Epithelial cell of proximal tubule (primary cell): ENCODE measurements at regions not wholly inside any gene's neighbourhood (a gene's known extent, or its start where the extent isn't known, plus 50 kb on each side); places are given as distances from the start of the nearest gene placed in this dataset.

Experiments
- DNase-seq: peaks from one replicate; pipeline ENCODE4 v3.0.0-alpha.2; 2011; ENCODE audit warnings: low read depth
- H3K4me3 ChIP-seq: 2 replicates; pipeline ENCODE4 v1.5.1; 2011; ENCODE audit warnings: low read depth, mild to moderate bottlenecking, low read length
- TF ChIP-seq, protein P1 (sequence below): conservative IDR thresholded peaks from 2 replicates; pipeline ENCODE4 v1.5.1; 2012; ENCODE audit warnings: low read depth, mild to moderate bottlenecking, low read length

DNA sequence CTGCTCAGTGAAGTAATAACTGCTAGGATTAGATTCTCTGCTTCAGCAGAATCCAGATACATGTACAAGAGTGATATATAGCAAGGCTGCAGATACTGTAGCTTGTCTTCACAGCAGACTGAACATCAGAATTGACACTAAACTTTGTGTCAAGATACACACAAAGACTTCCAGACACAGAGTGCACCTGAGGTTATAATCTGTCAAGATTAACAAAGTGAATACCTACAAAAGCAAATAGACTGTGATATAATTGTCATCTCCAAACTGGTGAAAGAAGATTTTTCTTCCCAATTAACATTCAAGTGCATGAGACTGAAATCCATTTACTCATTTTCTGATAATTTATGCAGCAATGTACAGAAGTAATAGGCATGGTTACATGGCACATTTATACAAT, 2266.5 kb upstream of the WWC1 start:
- no peak for DNase-seq
- H3K4me3 ChIP-seq: no peak overlapping the region
- TF ChIP-seq, protein P1, sequence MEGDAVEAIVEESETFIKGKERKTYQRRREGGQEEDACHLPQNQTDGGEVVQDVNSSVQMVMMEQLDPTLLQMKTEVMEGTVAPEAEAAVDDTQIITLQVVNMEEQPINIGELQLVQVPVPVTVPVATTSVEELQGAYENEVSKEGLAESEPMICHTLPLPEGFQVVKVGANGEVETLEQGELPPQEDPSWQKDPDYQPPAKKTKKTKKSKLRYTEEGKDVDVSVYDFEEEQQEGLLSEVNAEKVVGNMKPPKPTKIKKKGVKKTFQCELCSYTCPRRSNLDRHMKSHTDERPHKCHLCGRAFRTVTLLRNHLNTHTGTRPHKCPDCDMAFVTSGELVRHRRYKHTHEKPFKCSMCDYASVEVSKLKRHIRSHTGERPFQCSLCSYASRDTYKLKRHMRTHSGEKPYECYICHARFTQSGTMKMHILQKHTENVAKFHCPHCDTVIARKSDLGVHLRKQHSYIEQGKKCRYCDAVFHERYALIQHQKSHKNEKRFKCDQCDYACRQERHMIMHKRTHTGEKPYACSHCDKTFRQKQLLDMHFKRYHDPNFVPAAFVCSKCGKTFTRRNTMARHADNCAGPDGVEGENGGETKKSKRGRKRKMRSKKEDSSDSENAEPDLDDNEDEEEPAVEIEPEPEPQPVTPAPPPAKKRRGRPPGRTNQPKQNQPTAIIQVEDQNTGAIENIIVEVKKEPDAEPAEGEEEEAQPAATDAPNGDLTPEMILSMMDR: no peak

DNA sequence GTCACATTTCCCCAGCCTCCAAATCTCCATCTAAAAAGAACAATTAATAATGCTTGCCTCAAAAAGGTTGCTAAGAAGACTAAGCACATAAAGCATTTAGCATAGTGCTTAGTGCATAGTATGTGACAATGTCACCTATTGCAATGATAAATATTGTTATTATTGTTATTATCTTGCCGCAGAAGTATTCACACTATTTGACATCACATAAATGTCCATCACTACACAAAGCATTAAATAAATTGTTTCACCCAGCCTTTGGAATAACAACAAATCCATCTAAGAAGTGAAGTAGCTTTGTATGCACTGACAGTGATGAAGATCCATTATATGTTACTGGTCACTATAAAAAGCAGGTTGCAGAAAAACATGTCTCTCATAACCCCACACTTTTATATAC, 2263.9 kb upstream of the WWC1 start:
- no peak overlapping the region for H3K4me3 ChIP-seq
- DNase-seq: no peak
- TF ChIP-seq, protein P1: no peak

DNA sequence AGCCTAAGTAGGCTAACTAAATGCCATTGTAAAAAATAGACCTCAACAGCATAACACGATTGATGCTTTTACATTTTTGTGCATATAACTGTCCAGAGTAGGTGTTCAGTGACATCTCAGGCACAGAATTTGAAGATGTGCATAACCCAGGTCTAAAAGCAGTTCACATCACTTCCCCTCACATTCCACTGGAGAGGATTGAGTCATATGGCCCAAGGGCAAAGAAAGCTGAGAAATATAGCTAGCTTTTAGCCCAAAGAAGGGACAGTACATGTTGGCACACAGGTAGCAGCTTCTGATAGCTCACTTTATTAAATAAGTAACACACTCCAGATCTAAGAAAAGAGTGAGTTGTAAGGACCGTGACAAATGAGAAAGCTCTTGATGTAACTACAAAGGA, 2259.5 kb upstream of the WWC1 start:
- DNase-seq: no peak
- TF ChIP-seq, protein P1: no peak
- H3K4me3 ChIP-seq: no peak overlapping the region

DNA sequence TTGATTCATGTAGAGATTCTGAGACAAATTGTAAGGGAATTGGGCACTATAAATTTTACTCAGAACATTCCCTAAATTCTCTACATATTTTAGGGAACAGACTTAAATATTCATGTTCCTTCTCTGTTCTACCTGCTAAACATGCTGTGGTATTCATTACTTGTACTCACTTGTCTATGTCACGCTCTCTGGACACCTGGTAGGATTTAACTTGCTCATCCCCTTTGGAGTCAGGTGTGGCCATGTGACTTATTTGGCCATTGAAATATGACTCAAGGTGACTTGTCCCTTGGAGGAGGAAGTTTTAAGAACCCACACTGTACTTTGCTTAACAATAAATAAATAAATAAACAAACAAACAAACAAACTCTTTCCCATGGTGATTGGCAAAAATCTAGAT, 2258.8 kb upstream of the WWC1 start:
- H3K4me3 ChIP-seq: no peak overlapping the region
- TF ChIP-seq, protein P1: no peak
- no peak for DNase-seq

DNA sequence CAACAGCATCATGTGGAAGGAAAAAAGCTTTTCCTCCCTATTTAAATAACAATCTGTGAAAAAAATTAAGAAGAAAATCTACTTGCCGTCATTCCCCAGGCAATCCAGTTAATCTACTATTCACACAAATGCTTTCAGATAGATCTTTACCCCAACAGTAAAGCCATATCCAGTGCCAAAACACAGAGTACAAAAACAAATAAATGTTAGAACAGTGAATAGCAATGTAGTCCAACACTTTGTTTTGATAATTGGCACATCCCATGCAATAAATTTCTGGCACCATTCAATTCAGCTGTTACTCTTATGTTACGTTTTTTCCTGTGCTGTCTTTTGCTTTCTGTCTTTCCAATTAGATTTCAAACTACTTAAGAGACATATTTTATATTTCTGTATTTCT, 2245.5 kb upstream of the WWC1 start:
- DNase-seq: no peak
- TF ChIP-seq, protein P1: no peak
- H3K4me3 ChIP-seq: no peak overlapping the region

DNA sequence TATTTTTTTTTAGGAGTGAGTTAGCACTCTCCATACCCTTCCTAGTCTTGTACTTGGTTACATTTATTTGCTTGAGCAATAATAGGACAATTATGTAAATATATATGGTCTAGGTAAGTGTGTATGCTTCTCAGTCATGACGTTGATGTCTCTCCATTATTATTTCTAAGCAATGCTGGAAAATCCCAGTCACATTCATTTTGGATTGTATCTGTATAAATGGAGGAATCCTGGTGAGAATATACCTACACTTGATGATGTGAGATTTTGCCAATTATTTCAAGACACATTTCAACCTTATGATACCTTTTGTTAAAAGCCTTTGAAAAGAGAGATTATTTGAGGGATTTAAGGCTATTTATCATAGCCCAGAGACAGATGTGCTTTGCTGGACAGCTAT, 2244.5 kb upstream of the WWC1 start:
- H3K4me3 ChIP-seq: no peak overlapping the region
- DNase-seq: no peak
- TF ChIP-seq, protein P1: no peak

DNA sequence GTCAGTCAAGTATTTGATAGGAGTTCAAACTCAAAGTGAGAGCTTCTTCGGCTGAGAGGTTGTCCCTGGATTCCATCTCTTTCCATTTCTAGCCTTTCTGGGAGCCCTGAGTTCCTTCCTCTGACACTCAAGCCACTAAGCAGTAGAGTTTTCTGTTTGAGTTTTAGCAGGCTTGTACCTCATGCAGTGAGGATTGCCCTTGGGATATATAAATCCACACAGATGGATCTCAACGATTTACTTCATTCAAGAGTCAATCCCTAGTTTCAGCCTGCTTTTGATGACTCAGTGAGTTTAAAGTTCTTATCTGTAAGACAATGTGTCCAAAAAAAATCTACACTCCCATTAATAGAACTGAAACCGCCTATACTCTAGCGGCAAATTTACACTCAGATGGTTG, 2240.9 kb upstream of the WWC1 start:
- TF ChIP-seq, protein P1: no peak
- DNase-seq: no peak
- no peak overlapping the region for H3K4me3 ChIP-seq
